Ramos (cell line): ENCODE measurements at regions not wholly inside any gene's neighbourhood (a gene's known extent, or its start where the extent isn't known, plus 50 kb on each side); places are given as distances from the start of the nearest gene placed in this dataset.
"Not testable (repeated sequence)": the region's sequence is repeated elsewhere in the genome, so short reads cannot be mapped to it uniquely, and the experiment has no call there.

Experiments used
- in situ Hi-C: fragments of 300-500 bp; cut with MboI; formaldehyde crosslinking; loops from one replicate; pipeline ENCODE4 v1.14.3; 2022; ENCODE audit warnings: low sequenced_read_pairs; ENCODE audit not compliant: unreplicated experiment

- in situ Hi-C loops = no loop called here
Observed at GRCh38 chr16:63415014-63415413, 1378.8 kb upstream of the CDH8 start.

GRCh38 chr16:63410594-63410993 lies 1374.4 kb upstream of the CDH8 start:
- in situ Hi-C loops = no loop called here

DNA sequence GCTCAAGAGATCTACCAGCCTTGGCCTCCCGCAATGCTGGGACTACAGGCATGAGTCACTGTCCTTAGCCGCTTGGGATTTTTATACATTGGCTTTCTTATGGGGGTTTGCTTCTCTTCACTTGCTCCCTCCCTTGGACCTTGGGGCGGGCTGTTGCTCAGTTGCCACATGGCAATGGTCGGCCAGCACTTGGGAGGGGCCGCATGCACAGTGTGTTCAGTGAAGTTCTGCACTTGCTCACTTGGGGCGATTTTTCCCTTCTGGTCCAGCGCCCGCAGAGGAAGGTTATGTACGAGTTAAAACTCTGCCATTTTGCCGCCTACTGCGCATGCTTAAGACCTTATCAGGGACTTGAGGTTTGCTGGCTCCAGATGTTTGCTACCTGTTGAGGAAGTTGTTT lies 1367.6 kb upstream of the CDH8 start:
- in situ Hi-C loops = no loop called here

- in situ Hi-C loops = not testable (repeated sequence)
Observed at GRCh38 chr16:63388277-63388676, 1352.0 kb upstream of the CDH8 start.

DNA sequence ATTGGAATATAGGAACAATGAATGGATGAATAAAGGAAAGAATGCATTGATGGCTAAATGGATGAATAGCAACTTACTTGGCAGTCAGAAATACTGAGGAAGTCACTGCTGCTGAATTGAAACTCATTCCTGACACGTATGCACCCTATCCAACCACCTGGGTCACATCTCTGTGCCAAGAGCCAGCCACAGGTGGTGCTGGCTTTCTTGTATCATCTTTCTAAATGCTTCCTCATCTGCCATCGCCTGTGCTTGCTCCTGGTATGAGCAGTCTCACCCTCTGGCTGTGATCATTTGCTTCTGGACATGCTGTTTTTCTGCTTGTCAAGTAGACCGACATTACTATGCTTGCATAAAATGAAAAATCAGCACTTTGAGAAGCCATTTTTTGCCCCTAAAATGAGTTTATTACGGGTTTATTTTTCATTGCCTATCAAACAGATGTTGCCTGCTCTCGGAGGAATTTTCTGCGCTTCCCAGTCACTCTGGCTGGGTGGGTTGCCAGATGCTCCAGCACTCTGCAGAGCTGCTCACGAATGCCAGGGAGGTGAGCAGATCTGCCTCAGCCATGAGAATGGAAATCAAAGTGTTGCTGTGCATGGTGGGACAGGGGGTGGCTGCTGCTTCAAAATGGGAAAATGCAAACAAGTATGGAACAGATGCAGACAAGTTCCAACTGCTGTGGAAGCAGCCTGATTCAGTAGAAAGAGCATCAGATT lies 1349.6 kb upstream of the CDH8 start:
- in situ Hi-C loops = no loop called here

DNA sequence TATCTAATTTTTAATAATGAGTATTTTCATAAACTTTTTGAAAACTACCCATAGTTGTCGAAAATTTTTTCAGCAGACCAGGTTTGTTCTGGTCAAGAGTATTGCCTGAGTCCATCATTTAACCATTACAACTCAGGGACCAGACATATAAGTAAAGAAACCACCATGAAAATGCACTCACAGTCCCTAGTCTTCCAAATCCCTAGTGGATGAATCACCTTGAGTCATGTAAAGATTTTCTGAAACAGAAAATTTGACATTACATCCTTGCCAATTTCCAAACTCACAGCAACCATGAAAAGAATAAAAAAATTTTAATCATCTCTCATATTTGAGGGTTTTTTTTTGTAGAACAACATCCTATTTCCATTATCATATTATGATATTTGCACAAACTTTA lies 1337.5 kb upstream of the CDH8 start:
- in situ Hi-C loops = loop anchor here (25.0 kb wide), 1 partner anchor 1739 kb away; the partner anchor contains the start of gene CDH11

GRCh38 chr16:63372815-63373214 lies 1336.6 kb upstream of the CDH8 start:
- in situ Hi-C loops = loop anchor here (25.0 kb wide), 1 partner anchor 1739 kb away; the partner anchor contains the start of gene CDH11

- in situ Hi-C loops = loop anchor here (25.0 kb wide), 1 partner anchor 1740 kb away; the partner anchor contains the start of gene CDH11
Observed at GRCh38 chr16:63372283-63372682, 1336.0 kb upstream of the CDH8 start.

DNA sequence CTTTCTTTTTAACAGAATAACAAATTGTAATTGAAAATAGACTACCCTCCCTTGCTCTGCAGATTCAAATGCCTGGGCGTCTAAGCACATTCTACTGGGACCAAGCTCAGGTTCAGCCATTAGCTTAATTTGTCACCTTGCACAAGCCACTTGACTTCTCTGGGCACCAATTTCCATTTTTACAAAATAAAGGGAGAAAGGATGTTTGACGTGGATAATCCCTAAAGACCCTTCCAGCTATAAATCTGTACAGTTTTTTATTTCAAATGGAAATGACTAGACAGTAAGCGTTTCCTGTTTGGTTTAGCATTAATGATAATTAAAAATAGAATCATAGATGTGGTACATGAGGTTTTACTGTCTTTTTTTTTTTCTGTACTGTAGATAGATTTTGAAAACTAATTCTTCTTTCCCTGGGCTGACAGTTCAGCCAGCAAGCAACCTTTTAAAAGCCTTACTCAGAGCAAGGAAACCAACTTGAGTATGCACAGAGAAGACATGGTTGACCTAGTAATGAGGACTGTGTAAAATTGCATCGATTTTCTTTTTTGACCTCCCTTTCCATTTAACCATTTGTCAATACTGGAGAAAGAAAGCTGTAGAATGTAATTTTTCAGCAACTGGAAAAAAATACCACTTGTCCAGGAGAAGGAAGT lies 1329.5 kb upstream of the CDH8 start:
- in situ Hi-C loops = loop anchor here (25.0 kb wide), 1 partner anchor 1747 kb away; the partner anchor contains the start of gene CDH11

DNA sequence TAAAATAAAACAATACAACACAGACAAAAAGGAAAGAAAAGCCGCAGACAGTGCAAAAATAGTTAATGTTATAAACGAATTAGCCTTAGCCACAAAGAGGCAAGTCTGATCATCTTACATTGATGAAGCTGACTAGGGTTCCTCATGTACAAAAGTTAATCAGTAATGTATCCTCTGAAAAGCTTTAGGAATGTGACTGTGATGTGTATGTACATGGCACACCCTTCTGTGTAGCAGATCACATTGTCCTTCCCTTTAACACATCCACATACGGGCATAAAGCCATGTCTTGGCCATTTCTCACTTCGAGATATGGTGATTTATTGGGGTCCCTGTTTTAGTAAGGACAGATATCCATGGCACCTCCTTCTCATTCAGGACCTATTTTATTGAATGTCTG lies 1327.5 kb upstream of the CDH8 start:
- in situ Hi-C loops = loop anchor here (25.0 kb wide), 1 partner anchor 1749 kb away; the partner anchor contains the start of gene CDH11

DNA sequence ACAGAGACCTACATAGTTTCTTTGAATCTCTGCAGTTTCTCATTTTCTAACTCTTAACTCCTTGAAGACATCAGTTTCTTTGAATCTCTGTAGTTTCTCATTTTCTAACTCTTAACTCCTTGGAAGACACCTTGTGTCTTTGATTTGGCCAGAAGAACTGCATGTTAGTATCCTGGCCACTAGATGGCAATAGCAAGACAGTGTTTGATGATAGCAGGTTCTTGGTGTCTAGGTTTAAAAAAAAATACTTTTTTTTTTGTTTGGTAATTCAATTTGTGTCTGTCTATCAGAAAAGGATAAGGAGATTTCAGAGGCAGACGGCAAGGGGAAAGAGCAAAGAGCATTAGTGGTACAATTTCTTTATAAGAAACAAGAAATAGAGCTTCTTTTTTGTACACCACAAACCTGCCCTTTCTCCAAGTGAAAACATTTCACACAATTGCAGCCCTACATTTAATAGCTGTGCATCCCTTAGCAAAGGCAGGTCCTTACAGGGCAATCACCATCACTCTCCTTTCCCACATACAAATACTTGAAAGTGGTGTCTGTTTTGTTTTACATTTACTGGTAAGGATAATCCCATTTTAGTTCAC lies 1324.9 kb upstream of the CDH8 start:
- in situ Hi-C loops = loop anchor here (25.0 kb wide), 1 partner anchor 1751 kb away; the partner anchor contains the start of gene CDH11

GRCh38 chr16:63349961-63350360 lies 1313.7 kb upstream of the CDH8 start:
- in situ Hi-C loops = loop anchor here (25.0 kb wide), 1 partner anchor 1762 kb away; the partner anchor contains the start of gene CDH11

DNA sequence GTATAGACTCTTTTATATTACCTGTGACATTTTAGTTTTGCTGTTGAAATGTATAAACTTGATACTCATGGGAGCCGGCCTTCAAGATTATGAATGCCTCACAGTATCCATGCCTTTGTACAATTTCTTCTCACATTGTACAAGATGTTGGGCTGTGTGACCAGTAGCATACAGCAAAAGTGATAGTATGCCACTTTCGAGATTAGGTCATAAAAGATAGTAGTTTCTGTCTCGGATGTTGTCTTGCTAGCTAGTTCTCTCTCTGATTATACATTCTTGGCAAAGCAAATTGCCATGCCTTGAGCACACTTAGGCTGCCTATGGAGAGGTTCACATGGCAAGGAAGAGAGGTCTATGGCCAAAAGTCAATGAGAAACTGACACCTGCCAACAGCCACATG lies 1309.8 kb upstream of the CDH8 start:
- in situ Hi-C loops = no loop called here

GRCh38 chr16:63337264-63337663 lies 1301.0 kb upstream of the CDH8 start:
- in situ Hi-C loops = no loop called here

DNA sequence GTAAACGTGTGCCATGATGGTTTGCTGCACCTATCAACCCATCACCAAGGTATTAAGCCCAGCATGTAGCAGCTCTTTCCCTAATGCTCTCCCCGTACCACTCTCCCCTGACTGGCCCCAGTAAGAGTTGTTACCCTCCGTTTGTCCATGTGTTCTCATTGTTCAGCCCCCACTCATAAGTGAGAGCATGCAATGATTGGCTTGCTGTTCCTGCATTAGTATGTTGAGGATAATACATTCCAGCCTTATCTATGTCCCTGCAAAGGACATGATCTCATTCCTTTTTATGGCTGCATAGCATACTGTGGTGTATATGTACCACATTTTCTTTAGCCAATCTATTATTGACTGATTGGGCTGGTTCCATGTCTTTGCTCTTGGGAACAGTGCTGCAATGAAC lies 1294.9 kb upstream of the CDH8 start:
- in situ Hi-C loops = no loop called here

- in situ Hi-C loops = no loop called here
Observed at GRCh38 chr16:63326736-63327339, 1290.6 kb upstream of the CDH8 start.

DNA sequence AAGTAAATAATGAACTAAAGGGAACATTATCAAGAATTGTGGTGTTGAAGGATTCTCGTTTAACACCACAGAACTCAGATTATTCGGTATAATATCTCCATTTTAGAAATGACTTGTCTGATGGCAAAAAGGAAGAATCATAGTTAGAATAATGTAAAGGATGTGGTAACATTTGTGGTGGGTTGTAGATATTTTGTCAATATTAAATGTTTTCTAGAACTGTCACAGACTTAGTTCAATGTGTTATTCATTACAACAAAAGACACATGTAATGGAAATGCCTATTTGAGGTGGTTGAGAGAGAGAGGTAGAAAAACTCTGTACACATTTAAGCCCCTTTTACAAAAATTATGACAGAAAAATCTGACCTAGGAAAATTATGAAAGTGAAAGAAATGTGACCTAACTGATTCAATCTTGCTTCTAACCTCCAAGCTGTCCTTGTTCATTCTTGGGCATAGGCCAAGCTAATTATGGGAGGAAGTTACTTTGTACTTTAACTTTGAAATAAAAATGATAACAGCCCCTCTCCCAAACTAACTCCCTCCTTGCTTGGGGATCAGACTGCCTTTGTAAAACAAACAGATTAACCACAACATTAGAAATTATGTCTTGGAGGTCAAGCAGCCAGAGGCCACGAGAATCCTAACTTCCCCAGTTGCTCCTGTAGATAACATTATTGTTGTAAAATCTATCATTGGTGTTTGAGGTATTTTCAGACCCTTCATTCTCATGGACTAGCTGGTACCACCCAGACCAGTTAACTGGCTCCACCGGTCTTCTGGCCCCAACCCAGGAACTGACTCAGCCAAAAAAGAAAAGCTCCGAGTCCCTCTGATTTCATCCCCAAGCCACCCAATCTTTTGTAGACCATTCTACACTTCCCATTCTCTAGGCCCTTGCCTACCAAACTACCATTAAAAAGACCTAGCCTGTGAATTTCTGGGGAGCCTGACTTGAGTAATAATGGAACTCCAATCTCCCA lies 1287.8 kb upstream of the CDH8 start:
- in situ Hi-C loops = no loop called here

DNA sequence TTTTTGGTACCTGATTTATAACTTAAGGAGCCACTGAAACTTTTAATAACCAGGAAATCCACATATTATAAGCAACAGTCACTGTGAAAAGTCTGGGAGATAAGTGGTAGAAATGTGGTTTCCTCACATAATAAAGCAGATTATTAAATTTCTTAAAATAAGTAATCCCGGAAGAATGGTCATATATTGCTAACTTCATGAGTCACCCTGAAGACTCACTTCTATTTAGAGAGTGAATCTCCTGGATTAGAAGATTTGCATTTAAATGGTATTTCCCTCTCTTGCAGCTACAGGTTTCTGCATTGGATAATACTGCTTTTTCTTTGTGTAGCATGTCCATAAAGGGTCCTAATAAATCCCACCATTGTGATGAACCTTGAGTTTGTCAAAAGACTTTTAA lies 1286.8 kb upstream of the CDH8 start:
- in situ Hi-C loops = no loop called here

- in situ Hi-C loops = no loop called here
Observed at GRCh38 chr16:63315229-63315628, 1279.0 kb upstream of the CDH8 start.

DNA sequence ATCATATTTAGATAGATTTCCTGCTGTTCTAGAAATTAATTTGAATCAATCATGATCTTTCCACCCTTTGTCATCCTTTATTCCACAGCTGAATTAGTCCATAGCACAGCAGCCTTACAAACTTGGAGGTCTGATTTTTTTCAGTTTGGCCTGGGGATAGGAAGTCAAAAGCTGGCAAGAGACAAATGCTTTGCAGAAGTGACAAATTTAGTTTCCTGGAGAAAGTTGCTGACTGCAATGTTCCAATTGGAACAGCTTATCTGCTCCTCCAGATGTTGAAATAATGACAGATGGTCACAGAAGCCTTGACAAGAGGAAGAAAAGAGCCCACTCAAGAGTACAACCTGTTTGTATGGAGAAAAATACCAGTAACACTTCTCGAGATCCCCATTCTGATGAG lies 1276.1 kb upstream of the CDH8 start:
- in situ Hi-C loops = no loop called here
